Right lobe of liver (tissue), 4 donors: ENCODE measurements at regions not wholly inside any gene's neighbourhood (a gene's known extent, or its start where the extent isn't known, plus 50 kb on each side); places are given as distances from the start of the nearest gene placed in this dataset.

ENCODE experiments used
- CTCF ChIP-seq, 4 donors: fragments of 200-600 bp in 3 of 4; fragments of 450-650 bp in 1 of 4; IDR thresholded peaks; one replicate each; pipeline versions ENCODE4 v1.5.1 to v1.8.0; 2016 to 2022; ENCODE audit warnings: antibody characterized with exemption in 4 of 4, mild to moderate bottlenecking in 2 of 4
- POLR2A ChIP-seq: fragments of 450-650 bp; IDR thresholded peaks from one replicate; pipeline ENCODE4 v1.6.1; 2017; ENCODE audit warnings: antibody characterized with exemption, mild to moderate bottlenecking
- donor health status: DM: no; HTN: no; CAD: no.
- donor health status: DM: no; HTN: no; CAD: no.
- donor health status: DM: no; HTN: yes; CAD: no.

- TF ChIP-seq CTCF (IDR thresholded peaks at IDR 0.05) (no peak), POLR2A (no peak)
Observed at GRCh38 chr10:9950070-9950469, 1067.6 kb upstream of the CELF2 start.
